ENCODE measurements at regions not wholly inside any gene's neighbourhood (a gene's known extent, or its start where the extent isn't known, plus 50 kb on each side); places are given as distances from the start of the nearest gene placed in this dataset.

- TF ChIP-seq CTCF (IDR thresholded peaks at IDR 0.05): no peak
- TF ChIP-seq EZH2 (IDR thresholded peaks at IDR 0.05; ENCODE audit: borderline replicate concordance, insufficient read depth, low read depth, low read length, poor library complexity, severe bottlenecking): no peak
Observed at GRCh38 chr2:19746611-19747309, 155.0 kb downstream of the TTC32 start.

Data from B cell (primary cell).